ENCODE measurements at regions not wholly inside any gene's neighbourhood (a gene's known extent, or its start where the extent isn't known, plus 50 kb on each side); places are given as distances from the start of the nearest gene placed in this dataset.
A peak's percentile ranks its signal among the peaks of the same experiment; 100 is the strongest.

DNA sequence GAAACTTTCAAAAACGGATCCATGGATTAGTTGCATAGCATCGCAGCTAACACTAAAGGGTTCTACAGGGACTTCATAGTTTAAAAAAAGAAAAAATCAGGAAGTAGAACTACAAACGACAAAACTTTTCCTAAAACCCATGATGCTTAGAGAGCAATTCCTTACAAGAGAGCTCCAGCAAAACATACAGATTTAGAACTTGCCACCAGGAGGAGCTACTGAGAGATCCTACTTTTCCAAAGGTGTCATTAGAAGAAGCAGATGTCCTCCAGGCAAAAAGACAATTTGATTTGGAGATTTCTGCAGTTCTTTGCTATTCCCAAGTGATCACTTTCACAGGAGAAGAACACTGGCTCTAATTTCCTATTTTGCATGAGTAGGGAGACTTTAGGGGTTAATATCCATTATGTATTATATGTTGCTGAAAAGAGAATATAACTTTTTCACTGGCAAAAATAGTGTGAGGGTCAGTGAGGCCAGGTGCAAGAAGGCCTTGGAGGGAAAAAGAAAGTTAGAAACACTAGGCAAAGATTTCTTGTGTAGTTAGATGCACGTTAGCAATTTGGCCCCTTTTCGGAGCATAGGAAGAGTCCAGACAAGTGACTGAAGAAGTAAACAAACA is 436.2 kb downstream of the SUCLG1 start:
- TF ChIP-seq CTCF (IDR thresholded peaks at IDR 0.05; ENCODE audit: insufficient read depth, low read length), result peak; percentile 53
- DNase-seq (ENCODE audit: low read depth), result peak; percentile 44
- no peak overlapping the region for H3K4me3 ChIP-seq (ENCODE audit: low read depth, low read length)

GRCh38 chr2:84017010-84017409 is 442.1 kb downstream of the SUCLG1 start:
- TF ChIP-seq CTCF (IDR thresholded peaks at IDR 0.05; ENCODE audit: insufficient read depth, low read length), result no peak
- no peak overlapping the region for H3K4me3 ChIP-seq (ENCODE audit: low read depth, low read length)
- no peak for DNase-seq (ENCODE audit: low read depth)

DNA sequence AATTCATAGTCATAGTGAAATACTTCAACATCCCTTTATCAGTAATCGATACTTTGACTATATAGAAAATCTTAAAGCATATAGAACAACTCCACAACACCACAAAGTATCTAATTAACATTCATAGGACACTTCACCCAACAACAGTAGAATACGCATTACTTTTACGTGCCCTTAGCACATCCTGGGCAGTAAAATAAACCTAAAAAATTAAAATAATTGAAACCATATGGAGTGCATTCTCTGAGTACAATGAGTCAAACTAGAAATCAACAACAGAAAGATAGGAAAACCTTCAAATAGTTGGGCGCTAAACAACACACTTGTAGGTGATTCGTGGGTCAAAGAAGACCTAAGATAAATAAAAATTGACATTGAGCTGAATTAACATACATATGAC is 442.9 kb downstream of the SUCLG1 start:
- no peak overlapping the region for H3K4me3 ChIP-seq (ENCODE audit: low read depth, low read length)
- no peak for TF ChIP-seq CTCF (IDR thresholded peaks at IDR 0.05; ENCODE audit: insufficient read depth, low read length)
- DNase-seq (ENCODE audit: low read depth), result no peak

- DNase-seq (ENCODE audit: low read depth), result no peak
- no peak overlapping the region for H3K4me3 ChIP-seq (ENCODE audit: low read depth, low read length)
- no peak for TF ChIP-seq CTCF (IDR thresholded peaks at IDR 0.05; ENCODE audit: insufficient read depth, low read length)
Observed at GRCh38 chr2:83997889-83998288, 461.2 kb downstream of the SUCLG1 start.

- DNase-seq (ENCODE audit: low read depth), result no peak
- no peak for TF ChIP-seq CTCF (IDR thresholded peaks at IDR 0.05; ENCODE audit: insufficient read depth, low read length)
- H3K4me3 ChIP-seq (ENCODE audit: low read depth, low read length), result no peak overlapping the region
Observed at GRCh38 chr2:83994633-83995179, 464.4 kb downstream of the SUCLG1 start.

DNA sequence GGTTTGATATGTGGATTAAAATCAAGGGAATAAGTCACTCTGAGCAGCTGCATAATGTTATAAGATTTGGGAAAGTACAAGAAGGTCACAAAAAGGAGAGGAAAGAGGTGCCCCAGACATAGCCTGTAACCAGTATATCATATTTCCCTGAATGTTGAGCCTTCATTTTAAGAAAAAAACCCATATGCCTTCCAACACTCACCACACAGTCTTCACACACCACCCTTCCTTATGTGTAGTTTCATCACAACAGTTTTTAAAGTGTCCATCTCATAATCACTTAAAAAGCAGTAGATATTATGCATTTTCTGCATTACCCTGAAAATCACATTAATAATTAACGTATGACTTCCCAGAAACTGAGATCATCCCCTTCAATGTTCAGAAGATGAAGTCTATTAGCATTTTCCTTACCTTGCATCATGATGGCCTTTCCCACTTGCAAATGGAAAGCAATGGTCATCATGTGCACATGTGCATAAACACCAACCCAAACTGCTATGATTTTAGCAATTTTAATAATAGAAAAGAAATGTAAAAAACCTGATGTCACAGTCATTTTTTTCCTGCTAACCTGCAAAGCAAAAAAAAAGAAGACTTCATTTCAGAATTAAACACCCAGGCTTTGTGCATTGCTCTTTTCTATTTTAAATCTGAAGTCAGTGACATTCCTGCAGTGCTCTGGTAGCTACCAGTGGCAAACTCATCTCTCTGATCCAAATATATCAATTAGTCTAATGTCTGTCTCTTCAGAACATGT is 465.0 kb downstream of the SUCLG1 start:
- no peak for DNase-seq (ENCODE audit: low read depth)
- TF ChIP-seq CTCF (IDR thresholded peaks at IDR 0.05; ENCODE audit: insufficient read depth, low read length), result no peak
- H3K4me3 ChIP-seq (ENCODE audit: low read depth, low read length), result no peak overlapping the region

All from fibroblast of the aortic adventitia (primary cell).